ENCODE measurements at regions not wholly inside any gene's neighbourhood (a gene's known extent, or its start where the extent isn't known, plus 50 kb on each side); places are given as distances from the start of the nearest gene placed in this dataset.

- no peak for DNase-seq
Observed at GRCh38 chr17:79415909-79416308, 194.9 kb downstream of the RBFOX3 start.

DNA sequence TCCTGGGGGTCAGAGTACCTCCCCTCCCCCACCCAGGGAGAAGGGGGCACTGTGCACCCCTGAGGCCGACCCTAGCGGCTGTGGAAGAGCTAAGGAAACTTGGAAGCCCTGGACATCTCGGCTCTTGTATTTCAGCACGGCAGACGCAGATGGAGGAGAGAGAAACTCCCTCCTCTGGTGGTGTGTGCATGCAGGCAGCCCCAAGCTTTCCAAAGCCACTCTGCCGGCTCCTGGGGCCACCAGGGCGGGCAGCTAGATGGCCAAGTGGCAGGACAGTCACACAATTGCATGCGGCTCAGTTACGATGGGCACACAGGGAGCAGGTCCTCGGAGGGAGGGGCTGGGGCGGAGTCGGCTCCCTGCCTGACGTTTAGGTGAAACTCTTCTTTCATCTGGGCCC is 195.5 kb downstream of the RBFOX3 start:
- no peak for DNase-seq

- no peak for DNase-seq
Observed at GRCh38 chr17:79414793-79415211, 196.0 kb downstream of the RBFOX3 start.

DNA sequence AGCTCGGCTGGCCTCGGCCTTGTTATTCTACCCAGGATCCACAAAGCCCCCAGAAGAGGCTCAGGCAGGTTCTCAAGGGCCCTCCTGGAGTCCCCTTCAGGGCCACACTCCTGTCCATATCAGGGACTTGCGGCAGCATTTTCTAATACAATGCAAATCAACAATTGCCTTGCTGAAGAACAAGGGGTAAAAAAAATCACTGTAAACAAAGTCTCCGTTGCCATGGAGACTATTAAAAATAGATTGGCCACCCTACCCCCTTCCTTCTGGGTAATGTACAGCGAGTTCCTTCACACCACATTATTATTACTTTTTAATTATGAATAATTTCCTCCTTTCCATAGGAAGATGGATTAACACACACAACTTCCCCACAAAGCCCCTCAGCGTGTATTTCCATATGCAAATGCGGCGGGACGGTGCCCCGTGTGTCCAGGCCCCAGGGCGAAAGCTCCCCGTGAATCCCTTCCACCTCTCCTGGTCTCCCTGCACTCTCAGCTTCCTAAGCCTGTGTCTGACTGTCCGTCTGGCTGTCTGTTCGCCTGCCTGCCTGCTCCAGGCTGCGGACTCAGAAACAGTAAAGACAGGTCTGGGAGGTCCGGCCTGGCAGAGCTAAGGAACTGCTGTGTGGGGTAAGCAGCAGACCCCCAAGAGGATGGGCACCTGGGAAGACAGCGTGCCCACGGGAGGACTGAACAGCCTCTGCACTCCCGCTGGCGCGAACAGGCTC is 196.6 kb downstream of the RBFOX3 start:
- no peak for DNase-seq

GRCh38 chr17:79413611-79414010 is 197.2 kb downstream of the RBFOX3 start:
- DNase-seq = no peak

DNA sequence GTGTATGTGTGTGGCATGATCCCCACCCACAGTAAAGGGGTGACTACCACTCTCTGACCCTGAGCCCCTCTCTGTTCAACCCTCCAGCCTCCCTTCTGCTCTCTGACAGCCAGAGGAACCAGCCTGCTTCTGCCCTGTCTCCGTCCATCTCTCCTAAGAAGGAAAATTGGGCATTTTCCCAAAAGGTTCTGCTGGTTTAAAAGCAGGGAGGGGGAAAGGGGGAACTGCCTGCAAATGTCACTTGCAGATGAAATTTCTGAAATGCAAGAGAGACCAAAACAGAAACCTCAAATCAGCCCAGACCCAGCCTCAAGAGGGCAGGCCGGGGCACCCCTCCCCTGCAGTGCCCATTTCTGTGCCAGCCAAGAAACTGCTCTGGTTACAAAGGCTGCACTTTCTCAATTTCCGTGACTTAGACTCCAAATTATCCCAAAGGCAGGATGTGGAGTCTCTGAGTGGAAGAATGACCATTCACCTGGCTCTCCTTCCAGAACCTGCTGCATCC is 197.9 kb downstream of the RBFOX3 start:
- no peak for DNase-seq

- no peak for DNase-seq
Observed at GRCh38 chr17:79412110-79412509, 198.7 kb downstream of the RBFOX3 start.

- no peak for DNase-seq
Observed at GRCh38 chr17:79411419-79411818, 199.4 kb downstream of the RBFOX3 start.

DNA sequence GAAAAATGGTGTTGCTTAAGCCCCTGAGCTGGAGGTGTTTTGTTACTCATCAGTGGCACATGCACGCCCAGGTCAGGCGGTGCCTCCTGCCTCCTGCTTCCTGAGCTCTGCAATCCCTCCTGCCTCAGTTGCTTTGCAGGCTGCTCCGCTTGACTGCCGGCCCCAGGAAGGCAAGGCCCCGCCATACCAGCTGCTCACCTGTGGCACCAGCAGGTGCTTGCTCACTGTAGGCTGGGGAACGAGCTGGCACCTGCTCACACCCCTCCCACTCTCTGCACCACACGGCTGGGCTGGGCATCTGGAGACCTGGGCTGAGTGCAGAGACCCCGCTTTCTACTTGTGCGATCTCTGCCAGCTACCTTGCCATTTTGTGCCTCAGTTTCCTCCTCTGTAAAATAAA is 200.2 kb downstream of the RBFOX3 start:
- DNase-seq = no peak

DNA sequence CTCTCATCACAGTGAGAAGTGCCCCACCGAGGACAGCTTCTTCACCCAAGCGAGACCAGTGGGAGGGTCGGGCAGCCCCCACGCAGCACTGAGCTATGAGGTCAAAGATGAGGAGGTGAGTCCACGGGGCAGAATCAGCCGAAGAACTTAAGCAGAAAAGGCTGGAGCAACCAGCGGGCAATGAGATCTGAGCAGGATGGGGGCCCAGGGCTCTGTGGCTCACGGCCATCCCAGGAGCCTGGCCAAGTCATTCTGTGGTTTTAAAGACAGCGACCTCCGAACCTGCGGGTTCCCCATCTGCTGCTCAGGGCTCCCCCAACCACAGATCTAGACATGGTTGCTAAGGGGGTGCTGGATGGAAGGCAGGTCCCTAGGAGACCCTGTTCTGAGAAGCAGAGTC is 202.6 kb downstream of the RBFOX3 start:
- DNase-seq = no peak

DNA sequence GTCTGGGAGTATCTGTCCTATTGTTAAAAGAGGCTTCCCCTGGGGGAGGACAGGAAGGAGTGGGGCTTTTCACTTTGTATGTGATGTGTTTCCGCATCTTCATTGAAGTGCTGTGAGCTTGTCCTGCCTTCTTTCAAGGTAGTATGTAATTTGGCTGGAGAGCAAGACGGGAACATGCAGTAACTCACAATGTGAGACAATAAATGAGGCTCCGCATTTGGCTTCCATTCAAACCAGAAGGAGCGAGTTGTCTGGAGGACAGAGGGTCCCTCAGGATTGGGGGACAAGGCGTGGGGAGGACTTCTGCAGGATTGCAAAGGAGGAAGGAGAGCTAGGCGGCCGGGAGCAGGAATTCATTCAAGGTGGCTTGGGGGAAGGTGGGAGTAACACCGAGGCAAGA is 203.5 kb downstream of the RBFOX3 start:
- DNase-seq = no peak

- DNase-seq = no peak
Observed at GRCh38 chr17:79406316-79406715, 204.5 kb downstream of the RBFOX3 start.

GRCh38 chr17:79405823-79406222 is 205.0 kb downstream of the RBFOX3 start:
- DNase-seq = no peak

GRCh38 chr17:79404136-79404911 is 206.5 kb downstream of the RBFOX3 start:
- DNase-seq = no peak

DNA sequence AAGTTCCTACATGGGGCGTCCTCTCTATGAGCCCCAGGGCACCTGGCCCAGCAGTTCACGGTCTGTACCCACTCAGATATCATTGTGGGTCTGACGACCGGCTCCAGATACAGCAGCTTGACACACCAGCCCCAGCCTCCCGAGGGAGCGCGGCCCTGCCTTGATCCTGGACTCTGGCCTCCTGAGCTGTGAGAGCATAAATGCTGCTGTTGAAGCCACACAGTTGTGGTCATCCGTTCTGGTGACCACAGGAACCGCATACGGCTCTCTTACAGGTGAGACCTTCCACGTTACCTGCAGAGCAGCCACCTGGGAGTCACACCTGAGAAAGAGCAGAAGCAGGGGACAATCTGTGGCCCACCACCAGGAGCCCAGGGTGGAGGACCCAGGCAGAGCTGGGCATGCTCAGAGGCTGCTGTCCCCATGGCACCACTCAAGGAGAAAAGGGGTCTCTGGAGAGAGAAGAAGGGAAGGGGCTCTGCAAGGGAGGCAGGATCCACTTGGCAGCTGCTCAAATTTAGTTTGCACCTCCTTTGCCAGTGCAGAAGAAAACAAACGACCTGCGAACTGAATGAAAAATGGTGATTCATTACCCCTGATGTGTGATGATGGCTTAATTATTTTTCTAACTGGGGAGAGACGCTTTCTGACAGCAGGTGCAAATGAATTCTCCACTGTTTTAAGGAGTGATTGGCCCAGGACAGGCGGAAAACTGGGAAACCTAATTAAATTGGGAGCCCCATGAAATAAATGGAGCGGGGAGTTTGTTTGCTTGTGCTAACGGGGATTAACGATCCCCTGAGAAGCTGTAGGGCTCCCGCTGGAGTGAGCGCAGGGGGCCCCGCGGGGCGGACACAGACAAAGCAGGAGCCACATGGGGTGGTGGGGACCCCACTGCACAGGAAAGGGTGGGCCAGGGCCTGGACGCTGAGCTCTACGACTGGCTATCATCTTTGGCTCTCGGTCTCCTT is 208.9 kb downstream of the RBFOX3 start:
- no peak for DNase-seq

- DNase-seq = peak; percentile 17 to 33
Observed at GRCh38 chr17:79400989-79401703, 209.7 kb downstream of the RBFOX3 start.

- DNase-seq = no peak
Observed at GRCh38 chr17:79399610-79400144, 211.2 kb downstream of the RBFOX3 start.

DNA sequence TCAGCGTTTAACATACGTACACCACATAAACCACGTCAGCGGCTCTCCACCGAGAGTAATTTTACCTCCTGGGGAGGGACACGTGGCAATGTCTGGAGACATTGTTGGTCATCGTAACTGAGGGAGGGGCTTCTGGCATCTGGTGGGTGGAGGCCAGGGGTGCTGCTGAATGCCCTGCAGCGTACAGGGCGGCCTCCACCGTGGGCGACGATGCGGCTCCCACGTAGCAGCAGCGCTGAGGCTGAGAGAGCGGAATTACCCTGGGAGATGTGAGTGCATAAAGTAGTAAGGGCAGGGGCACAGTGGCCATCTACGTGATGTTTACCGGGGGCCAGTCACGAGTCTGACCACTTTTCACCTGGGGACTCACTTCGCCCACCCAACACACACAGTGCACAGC is 212.4 kb downstream of the RBFOX3 start:
- DNase-seq = no peak

GRCh38 chr17:79396696-79397095 is 214.2 kb downstream of the RBFOX3 start:
- DNase-seq = no peak

- no peak for DNase-seq
Observed at GRCh38 chr17:79395545-79395944, 215.3 kb downstream of the RBFOX3 start.

DNA sequence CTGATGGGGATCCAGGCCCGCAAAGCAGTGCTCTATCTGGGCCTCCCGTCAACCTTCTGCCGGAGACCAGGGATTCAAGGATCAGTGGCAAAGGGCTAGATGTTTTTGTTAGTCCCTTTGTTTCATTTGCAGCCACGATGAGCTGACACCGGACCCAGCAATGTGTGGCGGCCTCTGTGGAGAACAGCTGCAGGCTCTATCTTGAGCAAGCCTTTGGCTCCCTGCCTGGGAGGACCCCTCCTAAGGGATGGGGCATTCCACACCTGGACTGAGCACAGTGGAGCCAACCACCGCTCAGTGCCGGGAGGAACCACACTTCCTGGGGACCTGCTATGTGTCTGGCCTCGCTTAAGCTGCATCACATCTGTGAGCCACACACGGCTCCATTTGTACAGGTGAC is 215.8 kb downstream of the RBFOX3 start:
- no peak for DNase-seq

All from NCI-H1930 (cell line).